ENCODE measurements at regions not wholly inside any gene's neighbourhood (a gene's known extent, or its start where the extent isn't known, plus 50 kb on each side); places are given as distances from the start of the nearest gene placed in this dataset.

- DNase-seq = peak; percentile 94
Measured at GRCh38 chr11:10387206-10388083, 67.6 kb upstream of the AMPD3 start.

- DNase-seq = no peak
Measured at GRCh38 chr11:10388101-10388500, 67.0 kb upstream of the AMPD3 start.

GRCh38 chr11:10388574-10388973 is 66.5 kb upstream of the AMPD3 start:
- DNase-seq = no peak

- DNase-seq = no peak
Measured at GRCh38 chr11:10390375-10390774, 64.7 kb upstream of the AMPD3 start.

GRCh38 chr11:10392095-10393079 is 62.7 kb upstream of the AMPD3 start:
- DNase-seq = peak; percentile 80

DNA sequence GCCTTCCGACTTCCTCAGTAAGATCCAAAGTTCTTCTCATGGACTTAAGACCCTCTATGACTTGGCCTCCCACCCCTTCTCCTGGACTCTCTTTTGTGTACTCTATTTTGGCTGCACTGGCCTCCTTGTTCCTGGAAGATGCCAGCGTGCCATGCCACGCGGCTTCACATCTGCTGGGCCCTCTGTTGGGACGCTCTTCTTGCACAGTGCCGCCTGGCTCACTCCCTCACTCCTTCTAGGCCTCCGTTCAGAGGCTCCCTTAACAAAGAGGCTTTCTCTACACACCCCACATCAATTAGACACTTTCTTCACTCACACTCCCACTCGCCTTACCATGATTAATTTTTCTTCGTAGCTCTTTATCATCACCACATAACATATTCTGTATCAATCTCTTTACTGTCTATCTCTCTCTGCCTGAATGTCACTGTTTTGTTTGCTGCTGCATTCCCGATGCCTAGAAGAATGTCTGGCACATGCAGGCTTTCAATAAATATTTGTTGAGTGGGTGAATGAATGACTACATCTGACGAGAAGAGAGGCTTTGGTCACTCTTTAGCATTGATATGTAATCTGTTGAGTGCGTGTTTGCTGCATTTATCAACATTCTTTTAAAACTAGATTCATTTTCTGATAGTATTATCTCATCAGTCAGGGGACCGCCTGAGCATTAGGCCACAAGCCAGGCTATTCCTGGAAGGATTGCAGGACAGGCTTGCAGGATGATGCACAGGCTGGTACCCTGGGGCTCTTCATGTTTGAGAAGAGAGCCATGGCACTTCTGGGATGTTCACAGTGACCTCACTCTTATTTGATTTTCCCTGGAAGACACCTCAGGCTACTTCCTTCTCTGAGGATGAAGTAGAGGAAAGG is 60.6 kb upstream of the AMPD3 start:
- peak; percentile 45 for DNase-seq

GRCh38 chr11:10395166-10395897 is 59.7 kb upstream of the AMPD3 start:
- no peak for DNase-seq

GRCh38 chr11:10396771-10397170 is 58.3 kb upstream of the AMPD3 start:
- DNase-seq = no peak

DNA sequence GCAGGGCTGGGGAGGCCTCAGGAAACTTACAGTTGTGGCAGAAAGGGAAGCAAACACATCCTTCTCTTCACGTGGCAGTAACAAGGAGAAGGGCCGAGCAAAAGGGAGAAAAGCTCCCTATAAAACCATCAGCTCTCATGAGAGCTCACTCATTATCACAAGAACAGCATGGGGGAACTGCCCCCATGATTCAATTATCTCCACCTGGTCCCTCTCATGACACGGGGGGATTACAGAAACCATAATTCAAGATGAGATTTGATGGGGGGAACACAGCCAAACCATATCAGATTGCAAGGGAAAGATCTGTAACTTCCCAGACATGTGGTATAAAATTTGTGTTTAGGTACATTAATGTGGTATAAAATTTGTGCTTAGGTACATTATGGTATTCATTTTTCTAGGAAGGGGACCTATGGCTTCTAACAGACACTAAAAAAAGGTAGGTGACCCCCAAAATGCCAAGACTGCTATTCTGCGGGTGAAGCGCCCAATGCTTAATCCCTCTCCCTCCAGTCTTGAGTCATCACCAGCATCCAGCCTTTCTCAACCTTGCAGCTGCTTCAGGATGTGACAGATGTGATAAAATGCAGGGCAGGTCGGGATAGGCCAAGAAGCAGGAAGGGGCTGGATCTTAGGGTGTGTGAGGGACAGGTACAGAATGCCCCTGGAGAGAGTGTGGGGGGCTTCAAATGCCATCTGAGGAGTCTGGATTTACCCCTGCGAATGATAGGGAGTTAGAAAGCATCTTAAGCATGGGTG is 57.7 kb upstream of the AMPD3 start:
- DNase-seq = no peak

GRCh38 chr11:10398525-10398924 is 56.5 kb upstream of the AMPD3 start:
- DNase-seq = peak; percentile 28

DNA sequence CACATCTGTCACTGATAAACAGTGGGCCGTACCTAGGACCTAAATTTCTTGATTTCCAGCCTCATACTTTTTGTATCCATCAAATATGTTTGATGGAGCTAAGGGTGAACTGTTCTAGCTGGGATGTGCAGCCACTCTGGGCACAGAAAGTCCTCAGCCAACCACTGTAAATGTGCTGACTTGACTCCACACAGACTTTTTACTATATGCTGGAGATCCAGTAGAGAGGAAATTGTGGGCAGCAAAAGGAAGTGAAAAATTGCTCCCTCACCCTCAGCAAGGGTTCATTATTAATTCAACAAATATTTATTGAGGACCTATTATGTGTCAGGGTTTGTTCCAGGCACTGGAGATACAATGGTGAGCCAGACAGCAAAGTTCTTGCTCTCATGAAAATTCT is 54.2 kb upstream of the AMPD3 start:
- DNase-seq = peak; percentile 27

DNA sequence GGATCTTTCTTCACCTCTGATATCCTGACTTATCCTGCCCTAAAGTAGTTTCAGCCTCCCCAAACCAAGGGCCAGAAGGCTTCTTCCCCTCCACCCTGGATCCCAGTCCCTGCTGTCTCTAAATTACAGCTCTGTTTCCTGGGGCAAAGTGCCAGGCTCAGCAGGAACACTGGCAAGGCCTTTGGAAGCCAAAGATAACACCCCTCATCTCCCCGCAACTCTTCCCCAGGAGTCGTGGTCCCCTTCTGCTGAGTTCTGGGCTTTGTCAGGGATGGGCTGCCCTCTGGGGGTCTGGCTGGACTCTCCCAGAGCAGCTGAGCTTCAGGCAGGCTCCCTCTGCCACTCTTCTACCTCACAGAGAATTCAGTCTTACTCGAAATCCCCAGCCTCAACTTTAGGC is 53.8 kb upstream of the AMPD3 start:
- peak; percentile 48 for DNase-seq

DNA sequence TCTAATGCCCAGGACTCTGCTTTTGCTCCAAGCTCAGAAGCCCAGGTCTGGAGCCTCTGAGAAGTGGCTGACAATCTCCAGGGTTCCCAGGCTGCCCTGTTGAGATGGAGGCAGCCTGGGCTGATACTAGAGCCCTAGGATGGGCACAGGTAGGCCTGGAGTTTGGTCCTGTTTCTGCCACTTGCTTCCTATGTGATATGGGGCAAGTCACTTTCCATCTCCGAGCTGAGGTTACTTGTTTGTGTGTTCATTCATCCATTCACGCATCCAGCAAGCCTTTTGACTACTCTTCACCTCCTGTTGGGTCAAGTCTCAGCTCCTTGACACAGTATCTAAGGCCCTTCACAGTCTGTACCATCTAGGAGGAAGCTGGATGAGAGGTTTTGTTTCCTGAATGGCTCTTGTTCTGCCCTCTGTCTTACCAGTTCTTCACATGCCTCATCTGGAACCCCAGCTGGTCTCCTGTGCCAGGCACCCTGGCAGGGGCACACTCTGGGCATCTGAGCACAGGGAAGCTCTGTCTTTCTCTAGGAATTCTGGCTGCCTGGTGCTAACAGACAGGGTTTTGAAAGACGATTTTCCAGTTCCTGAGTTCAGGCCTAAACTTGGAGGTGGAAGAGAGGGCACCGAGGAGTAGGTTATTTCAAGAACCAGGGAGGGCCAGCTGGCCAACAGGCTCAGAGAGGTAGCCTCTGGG is 53.2 kb upstream of the AMPD3 start:
- DNase-seq = no peak
